Progenitor cell of endocrine pancreas (in vitro differentiated cells): ENCODE measurements at regions not wholly inside any gene's neighbourhood (a gene's known extent, or its start where the extent isn't known, plus 50 kb on each side); places are given as distances from the start of the nearest gene placed in this dataset.
"Not testable (repeated sequence)": the region's sequence is repeated elsewhere in the genome, so short reads cannot be mapped to it uniquely, and the experiment has no call there.

Experiments used
- DNase-seq: peaks from one replicate; pipeline ENCODE4 v3.0.0; 2021; ENCODE audit warnings: low spot score; ENCODE audit not compliant: unreplicated experiment
- H3K27ac Mint-ChIP-seq: 2 replicates; pipeline ENCODE4 v1.8.0; 2021; ENCODE audit warnings: mild to moderate bottlenecking, moderate library complexity, mixed read lengths
- H3K27me3 Mint-ChIP-seq: 2 replicates; pipeline ENCODE4 v1.8.0; 2021; ENCODE audit warnings: mixed read lengths
- H3K36me3 Mint-ChIP-seq: 2 replicates; pipeline ENCODE4 v1.8.0; 2022; ENCODE audit warnings: mixed read lengths; ENCODE audit not compliant: insufficient read depth
- H3K4me1 Mint-ChIP-seq: 2 replicates; pipeline ENCODE4 v1.8.0; 2021; ENCODE audit warnings: low read depth, mixed read lengths
- H3K4me3 Mint-ChIP-seq: 2 replicates; pipeline ENCODE4 v1.8.0; 2021; ENCODE audit warnings: low read depth, mild to moderate bottlenecking, moderate library complexity, mixed read lengths
- H3K9me3 Mint-ChIP-seq: 2 replicates; pipeline ENCODE4 v1.8.0; 2021; ENCODE audit warnings: low read depth, mixed read lengths
- CTCF ChIP-seq: fragments of 200-600 bp; sonication (generic); IDR thresholded peaks from one replicate; pipeline ENCODE4 v1.5.0; 2021; ENCODE audit warnings: antibody characterized with exemption, mild to moderate bottlenecking; ENCODE audit not compliant: unreplicated experiment

GRCh38 chr9:6109571-6109970, 94.1 kb upstream of the RANBP6 start:
- Mint-ChIP-seq H3K4me1 (peaks cover 2% of the 10 kb centered on the region), H3K27ac (no peak overlapping the region), H3K27me3 (no peaks in the 10 kb centered on the region), H3K36me3 (no peaks in the 10 kb centered on the region), H3K4me3 (no peak overlapping the region), H3K9me3 (no peaks in the 10 kb centered on the region)
- no peak for DNase-seq
- TF ChIP-seq CTCF = no peak

GRCh38 chr9:6106711-6107339, 91.4 kb upstream of the RANBP6 start:
- DNase-seq = no peak
- no peaks in the 10 kb centered on the region for H3K36me3 Mint-ChIP-seq
- no peaks in the 10 kb centered on the region for H3K27me3 Mint-ChIP-seq
- peak; percentile 37 for TF ChIP-seq CTCF
- no peak overlapping the region for H3K4me3 Mint-ChIP-seq
- no peak overlapping the region for H3K27ac Mint-ChIP-seq
- no peaks in the 10 kb centered on the region for H3K9me3 Mint-ChIP-seq
- peaks cover 2% of the 10 kb centered on the region for H3K4me1 Mint-ChIP-seq

- Mint-ChIP-seq H3K36me3 (no peaks in the 10 kb centered on the region), H3K9me3 (no peaks in the 10 kb centered on the region), H3K27ac (no peak overlapping the region), H3K27me3 (no peaks in the 10 kb centered on the region), H3K4me1 (peaks cover 2% of the 10 kb centered on the region), H3K4me3 (no peak overlapping the region)
- TF ChIP-seq CTCF = no peak
- no peak for DNase-seq
These were observed 90.3 kb upstream of the RANBP6 start for GRCh38 chr9:6105738-6106137.

DNA sequence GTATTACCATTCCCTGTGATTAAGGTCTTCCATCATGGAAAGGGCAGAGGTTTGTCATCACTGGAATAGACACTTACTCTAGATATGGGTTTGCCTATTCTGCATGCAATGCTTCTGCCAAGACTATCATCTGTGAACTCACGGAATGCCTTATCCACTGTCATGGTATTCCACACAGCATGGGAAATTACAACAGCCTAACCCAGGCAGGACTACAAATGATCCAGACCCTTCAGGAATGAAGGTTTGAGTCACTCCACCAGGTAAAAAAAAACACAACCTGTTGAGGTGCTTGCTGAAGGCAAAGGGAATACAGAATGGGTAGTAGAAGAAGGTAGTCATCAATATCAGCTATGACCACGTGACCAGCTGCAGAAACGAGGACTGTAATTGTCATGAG, 89.0 kb upstream of the RANBP6 start:
- H3K27me3 Mint-ChIP-seq, H3K36me3 Mint-ChIP-seq, H3K27ac Mint-ChIP-seq, H3K9me3 Mint-ChIP-seq, H3K4me3 Mint-ChIP-seq, DNase-seq, H3K4me1 Mint-ChIP-seq: not testable (repeated sequence)

DNA sequence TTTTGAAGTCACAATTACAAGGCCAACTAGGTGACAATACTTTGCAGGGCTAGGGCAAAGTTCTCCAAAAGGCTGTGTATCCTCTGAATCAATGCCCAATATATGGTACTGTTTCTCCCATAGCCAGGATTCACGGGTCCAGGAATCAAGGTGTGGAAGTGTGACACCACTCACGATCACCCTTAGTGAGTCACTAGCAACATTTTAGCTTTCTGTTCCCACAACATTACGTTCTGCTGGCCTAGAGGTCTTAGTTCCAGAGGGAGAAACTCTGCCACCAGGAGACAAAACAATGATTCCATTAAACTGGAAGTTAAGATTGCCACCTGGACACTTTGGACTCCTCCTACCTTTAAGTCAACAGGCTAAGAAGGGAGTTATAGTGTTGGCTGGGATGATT, 88.5 kb upstream of the RANBP6 start:
- not testable (repeated sequence) for H3K4me3 Mint-ChIP-seq, H3K9me3 Mint-ChIP-seq, H3K4me1 Mint-ChIP-seq, H3K27me3 Mint-ChIP-seq, H3K27ac Mint-ChIP-seq, DNase-seq, H3K36me3 Mint-ChIP-seq

DNA sequence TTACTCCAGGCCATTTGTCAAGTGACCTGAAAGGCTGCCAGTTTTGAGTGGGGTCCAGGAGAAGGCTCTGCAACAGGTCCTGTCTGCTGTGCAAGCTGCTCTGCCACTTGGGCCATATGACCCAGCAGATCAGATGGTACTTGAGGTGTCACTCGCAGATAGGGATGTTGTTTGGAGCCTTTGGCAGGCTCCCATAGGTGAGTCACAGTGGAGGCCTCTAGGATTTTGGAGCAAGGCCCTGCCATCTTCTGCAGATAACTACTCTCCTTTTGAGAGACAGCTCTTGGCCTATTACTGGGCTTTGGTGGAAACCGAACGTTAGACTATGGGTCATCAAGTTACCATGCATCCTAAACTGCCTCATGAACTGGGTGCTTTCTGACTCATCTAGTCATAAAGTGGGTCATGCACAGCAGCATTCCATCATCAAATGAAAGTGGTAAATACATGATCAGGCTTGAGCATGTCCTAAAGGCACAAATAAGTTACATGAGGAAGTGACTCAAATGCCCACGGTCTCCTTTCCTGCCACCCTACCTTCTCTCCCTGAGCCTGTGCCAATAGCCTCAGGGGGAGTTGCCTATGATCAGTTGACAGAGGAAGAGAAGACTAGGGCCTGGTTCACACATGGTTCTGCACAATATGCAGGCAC, 87.0 kb upstream of the RANBP6 start:
- not testable (repeated sequence) for H3K36me3 Mint-ChIP-seq, H3K4me1 Mint-ChIP-seq, H3K9me3 Mint-ChIP-seq, H3K27me3 Mint-ChIP-seq, H3K4me3 Mint-ChIP-seq, H3K27ac Mint-ChIP-seq, DNase-seq

GRCh38 chr9:6101725-6102124, 86.3 kb upstream of the RANBP6 start:
- not testable (repeated sequence) for H3K4me1 Mint-ChIP-seq, H3K36me3 Mint-ChIP-seq, DNase-seq, H3K27ac Mint-ChIP-seq, H3K27me3 Mint-ChIP-seq, H3K9me3 Mint-ChIP-seq, H3K4me3 Mint-ChIP-seq

DNA sequence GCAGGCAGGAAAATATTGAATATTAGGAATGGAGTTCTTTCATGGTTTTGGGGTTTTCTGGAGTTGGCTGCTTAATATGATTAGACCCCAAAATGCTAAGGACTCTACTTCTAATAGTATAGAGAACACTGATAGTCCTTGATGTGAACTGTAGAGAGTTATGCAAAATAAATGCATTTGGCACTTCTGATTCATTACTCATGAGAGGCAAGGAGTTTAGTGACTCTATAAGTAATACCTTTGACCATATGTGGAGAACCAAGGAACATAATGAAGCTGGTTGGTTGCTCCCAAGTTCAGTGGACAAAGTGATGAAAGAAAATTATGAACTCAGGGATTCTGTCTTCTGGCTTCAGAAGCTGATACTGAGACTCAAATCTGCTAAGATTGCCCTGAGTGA, 83.9 kb upstream of the RANBP6 start:
- not testable (repeated sequence) for H3K27me3 Mint-ChIP-seq, H3K4me3 Mint-ChIP-seq, H3K27ac Mint-ChIP-seq, DNase-seq, H3K9me3 Mint-ChIP-seq, H3K36me3 Mint-ChIP-seq, H3K4me1 Mint-ChIP-seq
